H1 (cell line): ENCODE measurements at regions not wholly inside any gene's neighbourhood (a gene's known extent, or its start where the extent isn't known, plus 50 kb on each side); places are given as distances from the start of the nearest gene placed in this dataset.
"Not testable (repeated sequence)": the region's sequence is repeated elsewhere in the genome, so short reads cannot be mapped to it uniquely, and the experiment has no call there.

Experiments
- CTCF ChIA-PET: fragments of 300-600 bp; sonication (Branson Sonifier 250); formaldehyde crosslinking; loops from one replicate; lab custom pipeline; 2021; ENCODE audit not compliant: partially characterized antibody; lab: Charles Lee
- POLR2A ChIA-PET: fragments of 300-600 bp; sonication (Branson Sonifier 250); formaldehyde crosslinking; loops from one replicate; lab custom pipeline; 2021; ENCODE audit warnings: inconsistent platforms; ENCODE audit not compliant: partially characterized antibody; lab: Charles Lee
- DNase-seq, 2 experiments: peaks; one replicate each; pipeline versions ENCODE4 v3.0.0 to v3.0.0-alpha.2; 2010 to 2022; ENCODE audit warnings: low spot score in 2 of 2, low read depth in 1 of 2, mixed read lengths in 1 of 2
- FAIRE-seq: peaks from 2 replicates; lab custom pipeline; 2011; peaks lifted over from hg19 to GRCh38; lab: Jason Lieb, UNC
- H2AFZ ChIP-seq: 2 replicates; pipeline ENCODE4 v1.8.1; 2012; ENCODE audit warnings: low read length, inconsistent platforms
- H2AK5ac ChIP-seq: 2 replicates; pipeline ENCODE4 v1.6.1; 2013; ENCODE audit warnings: low read depth, low read length
- H2BK120ac ChIP-seq: replicated peaks from 2 replicates; pipeline ENCODE3; 2013; ENCODE audit warnings: low read depth, low read length, inconsistent platforms
- H2BK12ac ChIP-seq: 2 replicates; pipeline ENCODE4 v1.6.1; 2013; ENCODE audit warnings: low read depth, low read length
- H2BK15ac ChIP-seq: 2 replicates; pipeline ENCODE4 v1.6.1; 2013; ENCODE audit warnings: low read length
- H2BK20ac ChIP-seq: 2 replicates; pipeline ENCODE4 v1.6.1; 2013; ENCODE audit warnings: low read length
- H2BK5ac ChIP-seq: 2 replicates; pipeline ENCODE4 v1.6.1; 2013; ENCODE audit warnings: low read depth, low read length
- H3K14ac ChIP-seq: 2 replicates; pipeline ENCODE4 v1.6.1; 2013; ENCODE audit warnings: inconsistent platforms; ENCODE audit not compliant: insufficient read length
- H3K18ac ChIP-seq: 2 replicates; pipeline ENCODE4 v1.6.1; 2013; ENCODE audit warnings: low read length; ENCODE audit errors: extremely low read depth
- H3K23ac ChIP-seq: 2 replicates; pipeline ENCODE4 v1.6.1; 2013; ENCODE audit warnings: inconsistent platforms; ENCODE audit not compliant: insufficient read length
- H3K23me2 ChIP-seq: 2 replicates; pipeline ENCODE4 v1.6.1; 2013; ENCODE audit warnings: low read depth, low read length
- H3K27ac ChIP-seq: 2 replicates; pipeline ENCODE4 v1.6.1; 2011; ENCODE audit warnings: low read depth, low read length, inconsistent platforms
- H3K27me3 ChIP-seq, 4 experiments: replicated peaks in 1 of 4; 1 replicate in 1 of 4; 2 replicates in 3 of 4; pipeline versions ENCODE4 v1.6.1 to v1.8.1; 2011 to 2013; ENCODE audit warnings: low read length in 3 of 4, mild to moderate bottlenecking in 3 of 4, inconsistent platforms in 2 of 4, mixed read lengths in 2 of 4, moderate library complexity in 1 of 4; ENCODE audit not compliant: control insufficient read depth in 3 of 4, insufficient read depth in 3 of 4; ENCODE audit errors: extremely low read depth in 1 of 4
- H3K36me3 ChIP-seq, 4 experiments: 2 replicates each; pipeline versions ENCODE4 v1.6.1 to v1.8.1; 2011 to 2013; ENCODE audit warnings: mild to moderate bottlenecking in 4 of 4, low read length in 3 of 4, moderate library complexity in 2 of 4, control low read depth in 1 of 4, inconsistent platforms in 1 of 4; ENCODE audit not compliant: insufficient read depth in 4 of 4, control insufficient read depth in 2 of 4
- H3K4ac ChIP-seq: replicated peaks from 2 replicates; pipeline ENCODE3; 2013; ENCODE audit warnings: low read length, low read depth, mixed read lengths, inconsistent platforms; ENCODE audit not compliant: insufficient read length
- H3K4me1 ChIP-seq, 4 experiments: replicated peaks in 1 of 4; 1 replicate in 1 of 4; 2 replicates in 3 of 4; pipeline versions ENCODE4 v1.6.1 to v1.8.1; 2011 to 2013; ENCODE audit warnings: low read length in 3 of 4, inconsistent platforms in 2 of 4, mixed read lengths in 1 of 4; ENCODE audit not compliant: insufficient read depth in 4 of 4, control insufficient read depth in 3 of 4
- H3K4me2 ChIP-seq, 2 experiments: 2 replicates each; pipeline versions ENCODE4 v1.6.1 to v1.8.1; 2011 to 2013; ENCODE audit warnings: low read depth in 2 of 2, low read length in 2 of 2, control low read depth in 1 of 2, inconsistent platforms in 1 of 2, mild to moderate bottlenecking in 1 of 2; ENCODE audit not compliant: insufficient read depth in 1 of 2
- H3K4me3 ChIP-seq, 4 experiments: fragments of 200-600, 300-600 bp in 1 of 4; sonication (generic), shearing (Covaris generic), sonication (Bioruptor Twin) in 1 of 4; 2 replicates each; pipeline versions ENCODE4 v1.5.1 to v1.8.1; 2011 to 2016; ENCODE audit warnings: low read length in 4 of 4, low read depth in 3 of 4, control low read depth in 2 of 4, inconsistent platforms in 2 of 4, mild to moderate bottlenecking in 2 of 4, mixed read lengths in 1 of 4, moderate library complexity in 1 of 4; ENCODE audit not compliant: insufficient read depth in 2 of 4; ENCODE audit errors: extremely low read depth in 1 of 4
- H3K56ac ChIP-seq: replicated peaks from 2 replicates; pipeline ENCODE3; 2013; ENCODE audit warnings: low read depth, mild to moderate bottlenecking, mixed read lengths, low read length, inconsistent platforms; ENCODE audit not compliant: insufficient read length
- H3K79me1 ChIP-seq: 2 replicates; pipeline ENCODE4 v1.6.1; 2013; ENCODE audit warnings: low read depth, low read length, control low read depth
- H3K79me2 ChIP-seq, 2 experiments: 2 replicates each; pipeline versions ENCODE4 v1.6.1 to v1.8.1; 2012 to 2013; ENCODE audit warnings: low read length in 2 of 2, mild to moderate bottlenecking in 2 of 2, inconsistent platforms in 1 of 2; ENCODE audit not compliant: insufficient read depth in 2 of 2, control insufficient read depth in 1 of 2
- H3K9ac ChIP-seq, 4 experiments: replicated peaks in 1 of 4; 1 replicate in 1 of 4; 2 replicates in 3 of 4; pipeline versions ENCODE4 v1.6.1 to v1.8.1; 2011 to 2013; ENCODE audit warnings: low read depth in 3 of 4, low read length in 3 of 4, control low read depth in 2 of 4, mild to moderate bottlenecking in 2 of 4, moderate library complexity in 2 of 4, inconsistent platforms in 1 of 4; ENCODE audit errors: extremely low read depth in 1 of 4
- H3K9me3 ChIP-seq, 2 experiments: 2 replicates each; pipeline versions ENCODE4 v1.6.1 to v1.8.1; 2012 to 2013; ENCODE audit warnings: mild to moderate bottlenecking in 2 of 2, moderate library complexity in 2 of 2, control low read depth in 1 of 2, inconsistent platforms in 1 of 2, low read depth in 1 of 2, low read length in 1 of 2, mixed read lengths in 1 of 2; ENCODE audit not compliant: insufficient read depth in 2 of 2
- H4K20me1 ChIP-seq, 2 experiments: replicated peaks in 1 of 2; 2 replicates each; pipeline versions ENCODE3 to v1.8.1; 2011 to 2013; ENCODE audit warnings: inconsistent platforms in 2 of 2, low read length in 2 of 2, mild to moderate bottlenecking in 1 of 2; ENCODE audit not compliant: insufficient read depth in 2 of 2, control insufficient read depth in 1 of 2
- H4K5ac ChIP-seq: 2 replicates; pipeline ENCODE4 v1.6.1; 2013; ENCODE audit warnings: low read length, low read depth, mixed read lengths, inconsistent platforms; ENCODE audit not compliant: insufficient read length
- H4K8ac ChIP-seq: 2 replicates; pipeline ENCODE4 v1.8.0; 2013; ENCODE audit warnings: mild to moderate bottlenecking, moderate library complexity, low read length, inconsistent platforms; ENCODE audit not compliant: insufficient read depth; ENCODE audit errors: extremely low read depth
- H4K91ac ChIP-seq: replicated peaks from 2 replicates; pipeline ENCODE3; 2013; ENCODE audit warnings: low read length, mixed read lengths, inconsistent platforms; ENCODE audit not compliant: insufficient read length
- whole genome bisulfite sequencing, 2 experiments: shearing (Covaris generic) in 1 of 2; methylation state at CpG; one replicate each; pipeline versions ENCODE4 v1.1.6 to v1.1.7; 2013 to 2015; ENCODE audit warnings: low lambda C conversion rate in 2 of 2, mixed read lengths in 2 of 2, inconsistent platforms in 1 of 2, low coverage in 1 of 2, missing lambda C conversion rate in 1 of 2; ENCODE audit not compliant: insufficient replicate concordance in 2 of 2, insufficient coverage in 1 of 2, insufficient read length in 1 of 2; ENCODE audit errors: extremely low coverage in 1 of 2, missing lambda C conversion rate in 1 of 2; 5-methylcytosine and 5-hydroxymethylcytosine counted together

DNA sequence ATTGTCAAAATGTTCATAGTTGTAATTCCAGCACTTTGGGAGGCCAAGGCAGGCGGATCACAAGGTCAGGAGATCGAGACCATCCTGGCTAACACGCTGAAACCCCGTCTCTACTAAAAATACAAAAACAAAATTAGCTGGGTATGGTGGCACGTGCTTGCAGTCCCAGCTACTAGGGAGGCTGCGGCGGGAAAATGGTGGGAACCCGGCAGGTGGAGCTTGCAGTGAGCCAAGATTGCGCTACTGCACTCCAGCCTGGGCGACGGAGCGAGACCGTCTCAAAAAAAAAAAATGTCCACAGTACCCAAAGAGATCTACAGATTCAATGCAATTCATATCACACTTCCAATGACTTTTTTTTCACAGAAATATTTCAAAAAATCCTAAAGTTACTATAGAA, 1610.3 kb upstream of the FLRT2 start:
- H4K20me1 ChIP-seq, FAIRE-seq, H4K8ac ChIP-seq, H4K5ac ChIP-seq, DNase-seq, H2BK15ac ChIP-seq, H2BK12ac ChIP-seq, H2BK20ac ChIP-seq, H3K4me1 ChIP-seq, H3K9ac ChIP-seq, H3K9me3 ChIP-seq, H4K91ac ChIP-seq, H3K4me3 ChIP-seq, H2BK5ac ChIP-seq, H2AK5ac ChIP-seq, H3K14ac ChIP-seq, H3K18ac ChIP-seq, H3K23me2 ChIP-seq, H3K36me3 ChIP-seq, H3K56ac ChIP-seq, CTCF ChIA-PET, H3K23ac ChIP-seq, H2BK120ac ChIP-seq, H3K4ac ChIP-seq, POLR2A ChIA-PET, H3K27me3 ChIP-seq, H3K27ac ChIP-seq, H2AFZ ChIP-seq, H3K79me1 ChIP-seq, H3K79me2 ChIP-seq, H3K4me2 ChIP-seq: not testable (repeated sequence)
- WGBS, 2 experiments = 99% methylated on average over 13 of the region's 13 CpGs; no CpG with 5 or more reads in 1 of the 2 experiments
